ENCODE measurements at regions not wholly inside any gene's neighbourhood (a gene's known extent, or its start where the extent isn't known, plus 50 kb on each side); places are given as distances from the start of the nearest gene placed in this dataset.

DNA sequence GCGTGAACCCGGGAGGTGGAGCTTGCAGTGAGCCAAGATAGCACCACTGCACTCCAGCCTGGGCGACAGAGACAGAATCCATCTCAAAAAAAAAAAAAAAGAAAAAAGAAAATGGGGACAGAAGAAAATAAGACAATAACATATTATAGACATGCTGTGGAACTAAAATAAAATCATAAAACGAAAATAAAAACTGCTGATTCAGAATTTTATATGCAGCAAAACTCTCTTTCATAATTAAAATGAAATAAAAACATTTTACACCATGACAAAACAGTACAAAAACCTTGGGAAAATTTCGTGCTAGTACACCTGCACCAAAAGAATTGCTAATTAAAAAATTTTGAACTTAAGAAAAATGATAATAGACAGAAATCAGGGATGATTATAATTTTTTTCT lies 2245.1 kb downstream of the PCDH9 start:
- TF ChIP-seq CTCF (IDR thresholded peaks at IDR 0.05) (no peak), POLR2A (IDR thresholded peaks at IDR 0.05) (no peak)
